ENCODE measurements at regions not wholly inside any gene's neighbourhood (a gene's known extent, or its start where the extent isn't known, plus 50 kb on each side); places are given as distances from the start of the nearest gene placed in this dataset.

GRCh38 chr12:92528097-92528496 is 174.7 kb upstream of the PLEKHG7 start:
- TF ChIP-seq SUZ12 (IDR thresholded peaks at IDR 0.05; ENCODE audit: extremely low read depth, insufficient read depth, insufficient read length) (no peak), YY1 (IDR thresholded peaks at IDR 0.05; ENCODE audit: insufficient read depth, insufficient read length) (no peak), ZNF274 (IDR thresholded peaks at IDR 0.05; ENCODE audit: low read depth, low read length) (no peak)
